LoVo (cell line): ENCODE measurements at regions not wholly inside any gene's neighbourhood (a gene's known extent, or its start where the extent isn't known, plus 50 kb on each side); places are given as distances from the start of the nearest gene placed in this dataset.

Experiments
- DNase-seq: peaks from one replicate; pipeline ENCODE4 v3.0.0-alpha.2; 2016; ENCODE audit warnings: low spot score

DNA sequence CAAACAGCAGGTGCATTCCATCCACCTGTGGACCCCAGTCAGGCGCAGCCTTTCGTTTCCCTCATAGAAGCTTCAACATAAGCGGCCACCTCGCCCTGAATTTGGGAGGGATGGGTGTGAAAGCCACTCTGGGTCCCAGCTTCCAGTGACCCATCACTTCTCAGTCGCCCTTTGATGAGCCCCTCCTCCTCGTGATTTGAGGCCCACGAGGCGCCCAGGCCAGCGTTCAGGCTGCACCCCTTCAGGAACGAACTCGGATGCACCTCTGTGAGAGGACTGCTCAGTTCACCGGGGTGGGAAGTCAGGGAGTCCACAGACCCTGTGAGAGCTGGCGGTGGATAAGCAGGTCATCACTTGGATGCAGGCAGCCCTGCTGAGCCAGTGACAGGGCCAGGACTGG, 1118.2 kb downstream of the BRD1 start:
- no peak for DNase-seq

DNA sequence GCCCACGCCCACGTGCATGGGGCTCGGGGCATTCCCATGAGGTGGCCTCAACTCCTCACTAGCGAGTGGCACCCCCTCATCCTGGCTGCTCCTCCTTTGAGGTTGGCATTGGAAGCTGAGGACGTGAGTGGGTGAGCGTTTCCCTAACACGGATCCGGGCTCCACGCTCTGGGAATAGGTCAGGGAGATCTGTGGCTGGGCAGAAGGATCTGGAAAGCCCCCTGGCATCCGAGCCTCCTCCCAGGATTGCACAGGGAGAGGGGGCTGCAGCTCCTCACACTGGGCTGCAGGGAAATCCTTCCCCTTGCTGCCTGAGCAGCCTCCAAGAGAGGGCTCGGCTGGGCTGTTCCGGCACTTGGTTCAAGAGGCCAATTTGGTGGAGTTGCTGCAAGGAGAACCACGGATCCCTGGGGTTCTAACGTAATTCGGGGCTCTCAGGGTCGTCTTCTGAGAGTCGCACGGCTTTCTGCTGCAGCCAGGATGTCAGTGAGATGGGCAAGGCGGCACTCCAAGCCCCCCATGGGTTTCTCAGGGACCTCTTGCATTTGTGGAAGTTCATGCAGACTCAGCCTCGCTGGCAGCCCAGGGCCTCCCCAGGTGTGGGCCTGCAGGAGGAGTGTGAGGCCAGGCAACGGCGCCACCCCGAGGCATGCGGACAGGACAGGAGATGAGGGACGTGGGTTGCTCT, 1119.0 kb downstream of the BRD1 start:
- no peak for DNase-seq

DNA sequence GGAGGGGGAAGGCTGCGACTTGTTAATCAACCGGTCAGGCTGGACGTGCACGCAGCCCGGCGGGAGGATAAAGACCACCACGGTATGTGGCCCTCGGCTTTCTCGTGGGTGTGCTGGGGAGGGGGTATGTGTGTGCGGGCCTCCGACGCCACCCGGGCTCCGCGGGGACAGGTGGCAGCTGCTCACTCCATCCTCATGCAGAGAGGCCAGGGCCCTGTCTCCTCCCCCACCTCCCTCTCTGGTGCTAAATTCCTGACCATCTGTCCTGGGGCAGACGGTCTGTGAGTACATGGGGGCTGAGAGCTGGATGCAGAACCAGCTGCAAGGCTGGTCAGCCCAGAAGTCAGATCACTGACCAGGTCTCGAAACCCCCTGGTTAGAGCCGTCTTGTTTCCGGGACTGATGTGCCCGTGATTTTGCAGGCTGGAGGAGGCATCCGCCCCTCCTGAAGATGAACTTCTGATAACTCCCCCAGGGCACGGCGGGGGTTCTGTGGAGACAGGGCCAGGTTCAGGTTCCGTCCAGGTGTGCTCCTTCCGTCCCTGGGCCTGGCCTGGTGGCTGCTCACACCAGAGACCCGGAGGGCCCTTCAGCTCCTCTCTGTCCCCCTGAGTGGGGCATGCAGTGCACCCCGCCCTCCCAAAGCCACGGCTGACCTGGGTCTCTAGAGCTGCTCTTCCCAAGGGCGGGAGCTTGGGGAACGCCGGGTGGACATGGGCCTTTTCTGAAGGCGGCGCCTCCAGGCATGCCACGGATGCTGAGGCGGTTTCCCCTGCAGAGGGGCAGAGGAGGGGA, 1119.7 kb downstream of the BRD1 start:
- DNase-seq, result no peak

DNA sequence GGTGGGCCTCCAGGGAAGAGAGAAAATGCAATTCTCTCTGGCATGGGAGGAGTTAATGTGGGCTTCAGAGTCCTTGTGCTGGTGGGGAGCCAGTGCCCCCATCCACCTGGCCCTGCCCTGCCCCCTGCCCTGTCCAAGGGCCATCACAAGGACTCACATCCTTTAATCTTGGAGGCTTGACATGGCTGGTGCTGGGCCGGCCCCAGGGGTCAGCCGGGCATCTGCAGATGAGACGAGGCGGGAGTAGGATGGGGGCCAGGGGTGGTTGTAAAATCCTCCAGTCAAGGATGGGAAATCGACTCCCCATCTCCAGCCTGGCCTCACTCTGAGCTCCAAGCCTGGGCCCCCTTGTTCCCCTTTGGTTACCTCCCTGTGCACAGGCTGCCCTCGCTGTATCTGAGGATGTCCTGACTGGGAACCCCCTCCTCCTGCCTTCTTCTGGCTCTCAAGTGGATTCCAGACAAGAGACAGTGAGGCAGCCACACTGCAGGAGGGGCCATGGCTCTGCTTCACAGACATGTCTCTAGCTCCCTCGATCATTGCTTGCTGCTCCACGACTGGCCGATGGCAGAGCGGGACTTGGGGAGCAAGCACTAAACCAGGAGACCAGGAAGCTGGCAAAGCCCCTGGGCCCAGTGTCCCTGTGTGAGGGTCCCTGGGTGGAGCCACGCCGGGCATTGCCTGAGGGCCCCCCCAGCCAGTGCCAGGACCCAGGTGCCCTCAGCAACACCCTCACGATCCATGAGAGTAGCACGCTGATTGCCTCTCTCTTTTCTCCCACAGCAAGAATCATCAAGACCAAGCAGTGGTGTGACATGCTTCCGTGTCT, 1120.5 kb downstream of the BRD1 start:
- no peak for DNase-seq

- no peak for DNase-seq
Observed at GRCh38 chr22:48705917-48706605, 1121.6 kb downstream of the BRD1 start.

DNA sequence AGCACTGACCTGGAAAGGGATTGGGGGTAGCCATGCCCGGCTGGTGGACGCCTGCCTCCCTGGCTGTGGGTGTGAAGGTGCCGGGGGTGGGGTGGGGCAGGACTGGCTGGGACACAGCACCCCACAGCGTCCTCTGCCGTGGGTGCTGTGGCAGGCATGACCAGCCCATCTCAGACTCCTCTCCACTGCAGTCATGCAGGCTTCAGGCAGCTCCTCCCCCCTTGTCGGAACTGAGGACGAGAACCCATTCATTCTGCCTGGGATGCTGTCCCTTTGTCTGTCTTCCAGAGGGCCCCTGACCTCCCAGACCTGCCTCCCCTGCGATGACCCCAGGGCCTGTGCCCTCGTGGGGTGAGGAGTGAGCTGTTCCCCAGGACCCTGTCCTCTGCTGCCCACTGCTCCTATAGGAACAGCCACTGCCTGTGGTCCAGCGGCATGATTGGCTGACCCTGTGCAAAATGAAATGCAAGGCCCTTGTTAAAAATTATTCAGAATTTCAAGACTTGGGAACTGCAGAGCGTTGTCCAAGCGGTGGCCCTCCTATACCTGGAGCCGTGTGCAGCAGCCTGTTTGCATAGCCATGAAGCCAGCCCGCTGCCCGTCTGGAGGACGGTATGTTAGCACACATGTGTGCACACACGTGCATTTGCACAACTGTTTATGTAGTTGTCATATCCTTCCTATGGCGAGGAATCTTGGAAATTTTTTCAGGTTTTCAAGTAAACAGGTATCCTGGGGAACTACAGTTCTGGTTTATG, 1122.3 kb downstream of the BRD1 start:
- no peak for DNase-seq

DNA sequence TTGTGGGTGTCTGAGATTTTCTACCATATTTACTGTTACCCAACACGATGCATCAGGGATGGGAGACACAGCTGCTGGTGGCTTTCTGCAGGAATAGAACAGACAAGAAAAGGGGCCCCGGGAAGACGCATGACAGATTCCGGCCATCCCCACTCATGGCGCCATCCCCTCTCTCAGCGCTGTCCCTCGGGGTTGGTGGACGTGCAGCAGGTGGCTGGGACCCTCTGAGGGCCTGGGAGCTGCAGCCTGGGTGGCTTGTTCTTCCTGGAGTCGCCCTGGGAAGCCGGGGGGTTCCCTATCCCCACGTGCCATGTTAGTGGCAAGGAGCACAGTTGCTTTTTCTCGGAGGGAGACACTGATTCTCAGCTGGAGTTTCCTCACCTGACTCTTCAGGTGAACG, 1123.3 kb downstream of the BRD1 start:
- DNase-seq, result no peak

DNA sequence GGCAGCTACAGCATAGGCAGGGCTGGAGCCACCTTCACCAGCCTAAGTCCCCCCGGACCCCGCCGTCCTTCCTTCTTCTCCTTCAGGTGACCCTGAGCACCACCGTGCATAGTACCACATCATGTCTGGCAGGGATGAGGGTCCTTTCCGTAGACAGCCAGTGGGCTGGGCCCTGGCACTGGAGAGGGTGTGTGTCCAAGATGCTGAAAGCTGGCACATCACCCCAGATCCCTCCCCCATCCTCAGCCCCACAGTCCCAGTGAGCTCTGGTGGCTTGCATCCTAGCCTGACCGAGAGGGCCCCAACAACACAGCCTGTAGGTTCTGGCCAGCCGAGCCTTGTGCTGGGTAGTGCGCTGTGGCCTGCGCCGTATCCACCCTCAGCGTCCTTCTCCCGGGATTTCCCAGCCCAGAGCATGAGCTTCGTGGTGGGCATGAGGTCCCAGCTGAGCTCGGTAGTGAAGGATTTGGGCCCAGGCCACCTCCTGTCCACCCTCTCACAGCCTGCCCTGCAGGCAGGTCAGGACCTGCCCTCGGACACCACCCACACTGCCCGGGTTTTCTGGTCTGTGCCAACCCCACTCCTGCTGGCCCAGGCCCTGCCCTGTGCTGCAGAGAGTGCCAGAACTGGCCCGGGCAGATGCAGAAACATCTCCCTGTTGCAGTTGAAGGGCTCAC, 1124.3 kb downstream of the BRD1 start:
- DNase-seq, result no peak

- DNase-seq, result no peak
Observed at GRCh38 chr22:48702573-48703264, 1125.0 kb downstream of the BRD1 start.

- no peak for DNase-seq
Observed at GRCh38 chr22:48701296-48702030, 1126.2 kb downstream of the BRD1 start.

DNA sequence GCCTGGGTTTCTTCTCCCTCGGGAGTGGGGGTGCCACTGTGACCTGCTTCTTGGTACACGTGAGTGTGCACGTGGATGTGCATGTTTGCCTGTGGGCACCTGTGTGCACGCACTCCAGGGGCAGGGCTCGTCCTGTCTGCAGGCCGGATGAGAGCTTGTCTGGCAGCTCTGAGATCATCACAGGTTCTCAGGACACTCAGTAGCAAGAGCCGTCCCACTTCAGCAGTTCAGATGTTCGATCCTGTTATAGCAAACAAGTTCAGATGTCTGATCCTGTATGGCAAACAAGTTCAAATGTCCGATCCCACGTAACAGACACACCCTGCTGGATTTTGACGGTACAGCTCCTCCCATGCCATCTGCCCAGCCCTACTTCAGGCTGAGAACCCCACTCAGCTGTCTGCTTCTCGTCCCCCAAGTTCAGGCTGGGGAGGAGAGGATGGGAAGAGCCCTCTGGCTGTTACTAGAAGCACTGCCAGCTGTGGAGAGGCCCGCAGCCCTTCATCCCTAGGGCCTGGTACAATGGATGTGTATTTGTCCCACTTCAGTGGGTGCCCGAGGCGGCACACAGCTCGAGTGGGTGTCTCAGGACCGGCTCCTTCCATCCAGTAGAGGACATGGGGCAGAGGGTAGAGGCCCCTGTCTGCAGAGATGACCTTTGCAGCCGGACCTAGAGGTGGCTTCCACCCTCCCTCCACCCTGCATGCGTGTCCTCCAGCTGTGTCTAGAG, 1126.9 kb downstream of the BRD1 start:
- DNase-seq, result no peak

DNA sequence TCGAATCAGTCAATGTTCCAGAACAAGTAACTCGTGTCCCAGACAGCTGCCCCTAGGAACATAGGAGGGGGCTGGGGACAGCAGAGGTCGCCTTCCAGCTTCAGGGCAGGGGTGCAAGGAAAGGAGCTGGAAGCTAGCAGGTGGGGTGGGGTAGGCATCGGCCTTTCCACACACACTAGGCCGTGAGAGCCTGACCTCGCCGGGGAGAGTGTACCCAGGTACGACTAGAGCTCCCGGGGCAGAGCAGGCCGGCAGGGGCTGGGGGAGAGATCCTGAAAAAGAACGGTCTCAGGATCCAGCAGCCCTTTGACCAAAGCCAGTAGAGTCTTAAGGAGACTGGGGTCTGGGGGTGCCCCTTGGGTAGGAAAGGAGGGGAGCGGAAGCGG, 1127.5 kb downstream of the BRD1 start:
- DNase-seq, result no peak

DNA sequence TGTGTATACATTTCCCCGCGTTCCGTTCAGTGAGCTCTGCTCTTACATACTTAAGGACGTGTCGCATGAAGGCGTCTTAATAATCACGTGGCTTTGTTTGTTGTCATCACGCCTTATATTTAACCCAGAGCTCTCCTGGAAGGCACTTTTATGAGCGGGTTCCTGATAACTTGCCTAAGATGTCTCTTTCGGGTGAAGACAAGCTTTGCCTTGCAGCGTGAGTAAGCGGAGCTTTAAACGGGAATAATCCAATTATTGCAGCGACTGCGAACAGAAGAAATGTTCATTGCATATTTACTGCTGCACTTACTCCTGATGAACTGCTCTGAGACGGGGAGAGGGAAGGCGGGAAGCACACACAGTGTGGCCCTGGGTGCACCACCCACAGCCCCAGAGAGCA, 1128.2 kb downstream of the BRD1 start:
- DNase-seq, result no peak

GRCh38 chr22:48698618-48699017, 1129.1 kb downstream of the BRD1 start:
- DNase-seq, result no peak

DNA sequence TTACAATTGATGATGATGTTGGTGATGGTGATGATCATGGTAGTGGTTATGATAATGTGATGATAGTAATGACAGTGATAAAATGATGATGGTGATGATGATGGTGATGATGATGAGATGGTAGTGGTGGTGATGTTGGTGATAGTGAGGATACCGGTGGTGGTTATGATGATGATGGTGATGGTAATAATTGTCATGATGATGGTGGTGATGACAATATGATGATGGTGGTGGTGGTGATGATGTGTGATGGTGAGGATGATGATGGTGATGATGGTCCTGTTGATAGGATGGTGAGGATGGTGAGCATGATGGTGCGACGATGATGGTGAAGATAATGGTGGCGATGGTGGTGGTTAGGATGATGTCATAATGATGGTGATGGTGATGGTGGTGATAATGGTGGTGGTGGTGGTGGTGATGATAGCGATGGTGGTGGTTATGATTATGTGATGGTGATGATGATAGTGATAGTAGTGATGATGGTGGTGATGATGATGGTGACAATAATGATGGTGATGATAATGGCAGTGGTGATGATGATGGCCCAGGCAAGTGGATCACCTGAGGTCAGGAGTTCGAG, 1129.9 kb downstream of the BRD1 start:
- DNase-seq, result no peak

- no peak for DNase-seq
Observed at GRCh38 chr22:48697223-48697622, 1130.5 kb downstream of the BRD1 start.

DNA sequence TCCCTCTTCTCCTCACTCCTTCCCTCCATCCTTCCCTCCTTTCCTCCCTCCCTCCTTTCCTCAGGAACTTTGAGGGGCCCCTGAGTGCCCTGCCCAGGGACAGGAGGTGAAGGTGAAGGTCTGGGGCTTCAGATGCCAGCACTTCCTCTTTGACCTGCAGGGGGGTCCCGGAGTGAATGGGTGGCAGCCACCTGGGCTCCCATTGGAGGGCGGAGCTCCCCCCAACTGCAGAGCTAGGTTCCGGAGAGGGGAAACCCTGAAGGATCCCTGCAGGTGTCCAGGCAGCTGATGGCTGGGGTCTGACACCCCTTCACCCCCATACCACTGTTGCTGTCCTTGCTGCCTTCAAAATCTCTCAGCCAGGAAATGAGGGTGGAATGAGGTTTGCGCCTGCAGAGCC, 1131.3 kb downstream of the BRD1 start:
- DNase-seq, result no peak

GRCh38 chr22:48695731-48696305, 1131.9 kb downstream of the BRD1 start:
- DNase-seq, result no peak
